ENCODE measurements at regions not wholly inside any gene's neighbourhood (a gene's known extent, or its start where the extent isn't known, plus 50 kb on each side); places are given as distances from the start of the nearest gene placed in this dataset.
A peak's percentile ranks its signal among the peaks of the same experiment; 100 is the strongest.
"Not testable (repeated sequence)": the region's sequence is repeated elsewhere in the genome, so short reads cannot be mapped to it uniquely, and the experiment has no call there.

DNA sequence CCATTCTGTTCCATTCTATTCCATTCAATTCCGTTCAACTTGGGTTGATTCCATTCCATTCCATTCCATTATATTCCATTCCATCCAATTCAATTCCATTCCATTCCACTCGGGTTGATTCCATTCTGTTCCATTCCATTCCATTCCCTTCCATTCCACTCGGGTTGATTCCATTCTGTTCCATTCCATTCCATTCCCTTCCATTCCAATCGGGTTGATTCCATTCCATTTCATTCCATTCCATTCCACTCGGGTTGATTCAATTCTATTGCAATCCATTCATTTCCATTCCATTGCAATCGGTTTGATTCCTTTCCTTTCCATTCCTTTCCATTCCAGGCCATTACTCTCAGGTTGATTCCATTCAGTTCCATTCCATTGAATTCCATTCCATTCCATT is 1138.4 kb downstream of the RPIA start:
- intact Hi-C loops (cut with DNase I), result no loop called here
- ATAC-seq (no peak), DNase-seq (ENCODE audit: missing footprints) (no peak)

DNA sequence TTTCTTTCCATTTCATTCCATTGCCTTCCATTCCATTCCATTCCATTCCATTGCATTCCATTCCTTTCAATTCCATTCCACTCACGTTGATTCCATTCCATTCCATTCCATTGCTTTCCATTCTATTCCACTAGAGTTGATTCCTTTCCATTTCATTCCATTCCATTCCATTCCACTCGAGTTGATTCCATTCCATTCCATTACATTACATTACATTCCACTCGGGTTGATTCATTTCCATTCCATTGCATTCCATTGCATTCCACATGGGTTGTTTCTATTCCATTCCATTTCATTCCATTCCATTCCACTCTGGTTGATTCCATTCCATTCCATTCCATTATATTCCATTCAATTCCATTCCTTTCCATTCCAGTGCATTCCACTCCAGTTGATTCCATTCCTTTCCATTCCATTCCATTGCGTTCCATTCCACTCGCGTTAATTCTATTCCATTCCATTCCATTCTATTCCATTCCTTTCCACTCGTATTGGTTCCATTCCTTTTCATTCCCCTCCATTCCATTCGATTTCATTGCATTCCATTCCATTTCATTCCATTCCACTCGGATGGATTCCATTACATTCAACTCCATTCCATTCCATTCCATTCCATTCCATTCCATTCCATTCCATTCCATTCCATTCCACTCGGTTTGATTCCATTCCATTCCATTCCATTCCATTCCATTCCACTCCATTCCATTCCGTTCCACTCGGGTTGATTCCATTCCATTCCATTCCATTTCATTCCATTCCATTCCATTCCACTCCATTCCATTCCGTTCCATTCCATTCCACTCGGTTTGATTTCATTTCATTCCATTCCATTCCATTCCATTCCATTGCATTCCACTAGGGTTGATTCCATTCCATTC is 1139.1 kb downstream of the RPIA start:
- ATAC-seq, result peak; percentile 70
- intact Hi-C loops (cut with DNase I); DNase-seq (ENCODE audit: missing footprints): not testable (repeated sequence)

GRCh38 chr2:89831641-89832498 is 1140.4 kb downstream of the RPIA start:
- DNase-seq (ENCODE audit: missing footprints) (no peak), ATAC-seq (no peak)
- intact Hi-C loops (cut with DNase I), result no loop called here

- ATAC-seq (peak; percentile 72), DNase-seq (ENCODE audit: missing footprints) (no peak)
- intact Hi-C loops (cut with DNase I), result no loop called here
Measured at GRCh38 chr2:89833116-89833779, 1141.8 kb downstream of the RPIA start.

- intact Hi-C loops (cut with DNase I), result no loop called here
- ATAC-seq (no peak), DNase-seq (ENCODE audit: missing footprints) (no peak)
Measured at GRCh38 chr2:89833780-89834117, 1142.3 kb downstream of the RPIA start.

- no peak for ATAC-seq
- no peak for DNase-seq (ENCODE audit: missing footprints)
- intact Hi-C loops (cut with DNase I), result no loop called here
Measured at GRCh38 chr2:89834306-89834705, 1142.8 kb downstream of the RPIA start.

DNA sequence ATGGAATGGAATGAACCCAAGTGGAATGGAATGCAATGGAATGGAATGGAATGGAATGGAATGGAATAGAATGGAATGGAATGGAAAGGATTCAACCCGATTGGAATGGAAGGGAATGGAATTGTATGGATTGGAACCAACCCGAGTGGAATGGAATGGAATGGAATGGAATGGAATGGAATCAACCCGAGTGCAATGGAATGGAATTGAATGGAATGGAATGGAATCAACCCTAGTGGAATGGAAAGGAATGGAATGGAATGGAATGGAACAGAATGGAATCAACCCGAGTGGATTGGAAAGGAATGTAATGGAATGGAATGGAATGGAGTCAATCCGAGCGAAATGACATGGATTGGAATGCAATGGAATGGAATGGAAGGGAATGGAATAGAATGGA is 1144.9 kb downstream of the RPIA start:
- not testable (repeated sequence) for DNase-seq (ENCODE audit: missing footprints)
- peak; percentile 81 for ATAC-seq

DNA sequence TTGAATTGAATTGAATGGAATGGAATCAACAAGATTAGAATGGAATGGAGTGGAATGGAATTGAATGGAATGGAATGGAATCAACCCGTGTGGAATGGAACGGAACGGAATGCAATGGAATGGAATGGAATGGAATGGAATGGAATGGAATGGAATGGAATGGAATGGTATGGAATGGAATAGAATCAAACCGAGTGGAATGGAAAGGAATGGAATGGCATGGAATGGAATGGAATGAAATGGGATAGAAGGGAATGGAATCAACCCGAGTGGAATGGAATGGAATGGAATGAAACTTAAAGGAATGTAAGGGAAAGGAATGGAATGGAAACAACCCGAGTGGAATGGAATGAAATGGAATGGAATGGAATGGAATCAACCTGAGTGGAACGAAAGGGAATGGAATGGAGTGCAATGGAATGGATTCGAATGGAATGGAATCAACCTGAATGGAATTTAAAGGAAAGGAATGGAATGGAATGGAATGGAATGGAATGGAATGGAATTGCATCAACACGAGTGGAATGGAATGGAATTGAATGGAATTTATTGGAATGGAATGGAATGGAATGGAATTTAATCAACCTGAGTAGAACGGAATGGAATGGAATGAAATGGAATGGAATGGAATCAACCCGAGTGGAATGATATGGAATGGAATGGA is 1146.6 kb downstream of the RPIA start:
- ATAC-seq (peak; percentile 55), DNase-seq (ENCODE audit: missing footprints) (no peak)
- intact Hi-C loops (cut with DNase I), result no loop called here

More for the DNA sequence above, 1144.9 kb downstream of the RPIA start:
- intact Hi-C loops (cut with DNase I), result not testable (repeated sequence)

DNA sequence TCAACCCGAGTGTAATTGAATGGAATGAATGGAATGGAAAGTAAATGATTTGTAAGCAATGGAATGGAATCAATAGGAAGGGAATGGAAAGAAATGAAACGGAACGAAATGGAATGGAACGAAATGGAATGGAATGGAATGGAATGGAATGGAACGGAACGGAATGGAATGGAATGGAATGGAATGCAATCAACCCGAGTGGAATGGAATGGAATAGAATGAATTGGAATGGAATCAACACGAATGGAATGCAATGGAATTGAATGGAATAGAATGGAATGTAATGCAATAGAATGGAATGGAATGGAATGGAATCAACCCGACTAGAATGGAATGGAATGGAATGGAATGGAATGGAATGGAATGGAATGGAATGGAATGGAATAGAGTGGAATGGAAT is 1148.7 kb downstream of the RPIA start:
- intact Hi-C loops (cut with DNase I); DNase-seq (ENCODE audit: missing footprints): not testable (repeated sequence)
- peak; percentile 53 for ATAC-seq

DNA sequence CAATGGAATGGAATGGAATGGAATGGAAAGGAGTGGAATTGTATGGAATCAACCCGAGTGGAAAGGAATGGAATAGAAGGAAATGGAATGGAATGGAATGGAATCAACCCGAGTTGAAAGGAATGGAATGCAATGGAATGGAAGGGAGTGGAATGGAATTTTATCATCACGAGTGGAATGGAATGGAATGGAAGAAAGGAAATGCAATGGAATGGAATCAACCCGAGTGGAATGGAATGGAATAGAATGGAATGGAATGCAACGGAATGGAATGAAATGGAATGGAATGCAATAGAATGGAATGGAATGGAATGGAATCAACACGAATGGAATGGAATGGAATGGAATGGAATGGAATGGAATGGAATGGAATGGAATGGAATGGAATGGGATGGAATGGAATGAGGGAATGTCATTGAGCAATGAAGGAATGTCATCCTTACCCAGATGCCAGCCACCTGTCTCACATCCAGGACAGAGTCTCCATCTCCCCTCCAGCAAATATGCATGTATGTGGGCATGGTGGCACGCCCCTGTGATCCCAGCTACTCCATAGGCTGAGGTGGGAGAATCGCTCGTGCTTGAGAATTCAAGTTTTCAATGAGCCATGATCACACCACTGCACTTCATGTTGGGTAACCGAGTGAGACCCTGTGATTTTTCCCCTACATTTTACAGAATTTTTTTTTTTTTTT is 1149.5 kb downstream of the RPIA start:
- peak; percentile 58 for ATAC-seq
- intact Hi-C loops (cut with DNase I), result not testable (repeated sequence)
- peak; percentile 63 for DNase-seq (ENCODE audit: missing footprints)

DNA sequence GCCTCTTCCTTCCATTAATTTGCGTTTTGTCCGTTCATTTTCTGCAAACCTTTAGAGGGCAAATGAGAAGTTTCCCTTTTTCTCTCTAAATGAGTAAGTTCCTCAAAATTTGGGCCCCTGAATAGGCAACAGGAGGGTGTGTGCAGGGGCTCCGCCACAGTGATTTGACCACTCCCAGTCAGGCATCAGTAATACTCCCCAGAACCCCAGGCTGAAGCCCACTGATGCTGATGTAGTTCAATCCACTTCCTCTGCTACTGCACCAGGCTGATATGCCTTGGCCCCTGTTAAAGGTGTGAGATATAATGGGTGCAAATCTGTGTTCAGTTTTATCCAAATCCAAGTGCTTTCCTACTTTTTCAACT is 1150.0 kb downstream of the RPIA start:
- intact Hi-C loops (cut with DNase I), result no loop called here
- DNase-seq (ENCODE audit: missing footprints), result peak; percentile 33
- no peak for ATAC-seq

DNA sequence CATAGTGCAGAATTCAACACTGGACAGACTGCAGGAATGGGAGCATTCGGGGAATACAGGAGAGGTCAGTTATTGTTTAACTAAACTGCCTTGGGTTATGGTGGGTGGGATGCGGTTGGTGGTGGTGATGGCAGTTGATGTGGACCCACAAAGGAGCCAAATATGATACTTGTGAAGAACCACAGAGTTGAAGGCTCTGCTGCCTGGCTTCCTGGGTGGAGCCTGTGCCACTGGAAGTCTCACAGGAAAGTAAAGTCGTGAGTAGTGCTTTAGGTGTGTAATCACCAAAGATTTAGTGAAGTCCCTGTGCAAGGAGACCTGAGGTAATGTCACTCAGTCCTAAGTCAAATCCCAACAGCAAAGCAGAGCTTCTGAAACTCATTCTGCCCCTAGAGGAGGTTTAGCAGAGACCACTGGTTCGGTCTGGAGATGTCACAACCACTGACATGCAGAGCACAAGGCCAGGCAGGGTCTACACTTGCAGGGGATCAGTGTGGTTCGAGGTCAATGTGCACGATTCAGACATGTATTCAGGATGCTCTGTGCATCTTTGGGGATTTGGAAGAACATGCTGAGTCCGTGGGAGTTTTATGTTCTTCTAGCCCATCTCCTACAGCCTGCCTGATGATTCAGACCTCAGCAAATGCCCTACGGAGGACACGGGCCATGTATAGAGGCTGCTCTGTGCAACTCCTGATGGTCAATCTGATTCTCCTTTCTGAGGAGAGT is 1150.9 kb downstream of the RPIA start:
- ATAC-seq (no peak), DNase-seq (ENCODE audit: missing footprints) (peak; percentile 30)
- intact Hi-C loops (cut with DNase I), result no loop called here

GRCh38 chr2:89844221-89844943 is 1152.9 kb downstream of the RPIA start:
- no peak for ATAC-seq
- DNase-seq (ENCODE audit: missing footprints), result peak; percentile 41
- intact Hi-C loops (cut with DNase I), result no loop called here

DNA sequence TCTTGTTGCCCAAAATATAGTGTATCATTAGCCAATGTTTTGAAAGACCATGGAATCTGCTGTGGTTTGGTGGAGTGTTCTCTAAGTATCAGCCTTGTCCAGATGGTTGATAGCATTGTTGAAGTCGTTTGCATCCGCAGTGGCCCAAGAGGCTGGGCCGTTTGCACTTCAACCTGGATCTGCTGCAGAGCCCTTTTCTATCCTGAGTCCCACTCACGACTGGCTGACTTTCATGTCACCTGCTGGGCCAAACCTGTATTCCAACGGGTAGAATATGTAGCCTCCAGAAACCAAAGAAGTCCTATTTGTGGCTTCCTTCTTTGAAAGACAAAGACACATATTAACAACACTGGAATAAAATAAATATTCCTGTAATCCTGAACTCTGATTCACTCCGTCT is 1154.1 kb downstream of the RPIA start:
- intact Hi-C loops (cut with DNase I), result no loop called here

GRCh38 chr2:89848114-89848513 is 1156.6 kb downstream of the RPIA start:
- intact Hi-C loops (cut with DNase I), result no loop called here
- DNase-seq (ENCODE audit: missing footprints), result no peak

More for the DNA sequence above, 1154.1 kb downstream of the RPIA start:
- ATAC-seq (no peak), DNase-seq (ENCODE audit: missing footprints) (no peak)

GRCh38 chr2:89848763-89849368 is 1157.4 kb downstream of the RPIA start:
- intact Hi-C loops (cut with DNase I), result no loop called here
- ATAC-seq (no peak), DNase-seq (ENCODE audit: missing footprints) (no peak)

More at GRCh38 chr2:89848114-89848513, 1156.6 kb downstream of the RPIA start:
- ATAC-seq, result no peak

DNA sequence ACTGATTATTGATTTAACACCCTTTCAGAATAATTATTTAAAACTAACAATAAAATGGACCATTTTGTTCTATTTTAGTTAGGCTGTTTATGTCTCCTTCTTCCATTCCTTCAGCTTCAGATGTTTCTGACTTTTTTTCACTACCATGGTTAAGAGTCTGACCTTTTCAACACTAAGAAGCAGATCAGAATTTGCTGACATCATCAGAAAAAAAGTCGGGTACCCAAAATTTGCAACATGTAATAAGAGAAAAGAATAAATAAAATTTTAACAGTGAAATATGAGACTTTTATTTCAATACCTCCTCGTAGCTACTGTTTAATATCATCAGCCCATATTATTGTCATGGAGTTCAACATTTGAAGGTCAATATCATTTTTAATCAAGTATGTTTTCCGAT is 1158.3 kb downstream of the RPIA start:
- intact Hi-C loops (cut with DNase I), result no loop called here
- DNase-seq (ENCODE audit: missing footprints) (no peak), ATAC-seq (no peak)

All from Right ventricle myocardium inferior (tissue), 1 donor.